ENCODE measurements at regions not wholly inside any gene's neighbourhood (a gene's known extent, or its start where the extent isn't known, plus 50 kb on each side); places are given as distances from the start of the nearest gene placed in this dataset.

- ATAC-seq: no peak
- ChIA-PET POLR2A (no interaction called here), CTCF (ENCODE audit: low intra/inter-chr PET ratio, low total read pairs) (no interaction called here)
- no peaks in the 10 kb centered on the region for H3K9me3 ChIP-seq (ENCODE audit: low read length)
- no peak for DNase-seq (ENCODE audit: low spot score)
- H3K4me3 ChIP-seq (replicated peaks in 1 of 3; ENCODE audit: insufficient read depth in 1 of 3, low read depth in 2 of 3, low read length in 3 of 3): no peak overlapping the region
- H3K4me2 ChIP-seq (ENCODE audit: low read depth, low read length): no peak overlapping the region
- no peak for FAIRE-seq
- no peaks in the 10 kb centered on the region for H4K20me1 ChIP-seq (ENCODE audit: insufficient read depth, low read length)
- H3K27me3 ChIP-seq (ENCODE audit: control insufficient read depth in 1 of 2, insufficient read depth in 2 of 2, low read length in 2 of 2): peaks cover 0 to 4% of the 10 kb centered on the region in 2 experiments; a peak in 1 of 5 replicates
- no peak overlapping the region for H3K9ac ChIP-seq (ENCODE audit: insufficient read depth, low read depth, low read length)
- no peak overlapping the region for H2AFZ ChIP-seq (ENCODE audit: low read length)
- no peaks in the 10 kb centered on the region for H3K79me2 ChIP-seq (ENCODE audit: insufficient read depth, low read length)
- no peaks in the 10 kb centered on the region for H3K36me3 ChIP-seq (replicated peaks in 1 of 2; ENCODE audit: control insufficient read depth in 1 of 2, insufficient read depth in 2 of 2, low read length in 2 of 2)
- intact Hi-C loops (cut with micrococcal nuclease; ENCODE audit: unreplicated experiment) (no loop called here), in situ Hi-C loops (cut with HindIII; ENCODE audit: extremely low pct_ligation_motif_present, low pct_unique_long_range_greater_than_20kb) (no loop called here)
- no peak overlapping the region for H3K27ac ChIP-seq (ENCODE audit: extremely low read length, insufficient read depth, low read length)
- 68% methylated on average over 12 of the region's 24 CpGs for WGBS (ENCODE audit: low lambda C conversion rate)
- no peaks in the 10 kb centered on the region for H3K4me1 ChIP-seq (ENCODE audit: insufficient read depth, low read length)
- no TSS peak for BruUV-seq (replicated peaks)
- TF ChIP-seq ZNF530 (CRISPR knock-in tag; IDR thresholded peaks at IDR 0.05; ENCODE audit: low read depth) (no peak), ARNT (IDR thresholded peaks at IDR 0.05) (no peak), MXD3 (CRISPR knock-in tag; IDR thresholded peaks at IDR 0.05) (no peak), BHLHE40 (IDR thresholded peaks at IDR 0.05; ENCODE audit: low read length) (no peak), PRDM10 (CRISPR knock-in tag; IDR thresholded peaks at IDR 0.05; ENCODE audit: low read depth) (no peak), ATF7 (IDR thresholded peaks at IDR 0.05) (no peak), ATF7 (CRISPR knock-in tag; IDR thresholded peaks at IDR 0.05) (no peak), ZBTB20 (CRISPR knock-in tag; IDR thresholded peaks at IDR 0.05; ENCODE audit: borderline replicate concordance, low read depth) (no peak), GTF2F1 (IDR thresholded peaks at IDR 0.05; ENCODE audit: low read length) (no peak), ZNF563 (CRISPR knock-in tag; IDR thresholded peaks at IDR 0.05) (no peak), ZNF256 (CRISPR knock-in tag; conservative IDR thresholded peaks at IDR 0.05) (no peak), AKAP8 (CRISPR knock-in tag; IDR thresholded peaks at IDR 0.05) (no peak), ZC3H13 (CRISPR knock-in tag; IDR thresholded peaks at IDR 0.05) (no peak), RAD21 (CRISPR knock-in tag; IDR thresholded peaks at IDR 0.05) (no peak), LCORL (IDR thresholded peaks at IDR 0.05) (no peak), LCORL (CRISPR knock-in tag; IDR thresholded peaks at IDR 0.05) (no peak), PAX8 (CRISPR knock-in tag; IDR thresholded peaks at IDR 0.05; ENCODE audit: borderline replicate concordance) (no peak), ZNF282 (IDR thresholded peaks at IDR 0.05; ENCODE audit: partially characterized antibody) (no peak), ZBTB1 (CRISPR knock-in tag; IDR thresholded peaks at IDR 0.05; ENCODE audit: borderline replicate concordance) (no peak), ZNF570 (CRISPR knock-in tag; IDR thresholded peaks at IDR 0.05; ENCODE audit: borderline replicate concordance) (no peak), TEAD2 (CRISPR knock-in tag; IDR thresholded peaks at IDR 0.05) (no peak)
These were observed 304.1 kb downstream of the FAM72C start for GRCh38 chr1:143667730-143668129.
